GM23338 (cell line): ENCODE measurements at regions not wholly inside any gene's neighbourhood (a gene's known extent, or its start where the extent isn't known, plus 50 kb on each side); places are given as distances from the start of the nearest gene placed in this dataset.

Experiments
- ATAC-seq: fragments of 200-7000 bp; cut with Tn5 transposase; 3 replicates; pipeline ENCODE4 v1.9.1; 2020
- DNase-seq: peaks from one replicate; pipeline ENCODE4 v3.0.0-alpha.2; 2015; ENCODE audit warnings: low spot score
- H2AFZ ChIP-seq: fragments of 200-600 bp; sonication (generic); 2 replicates; pipeline ENCODE4 v1.8.0; 2016; ENCODE audit warnings: antibody characterized with exemption, mild to moderate bottlenecking, moderate library complexity
- H3F3A ChIP-seq: fragments of 200-600 bp; sonication (generic); replicated peaks from 2 replicates; pipeline ENCODE4 v1.8.0; 2017; ENCODE audit warnings: antibody characterized with exemption, mixed run types, low read depth
- H3K27ac ChIP-seq: fragments of 200-600 bp; sonication (generic); 2 replicates; pipeline ENCODE4 v1.6.1; 2016; ENCODE audit warnings: low read depth
- H3K27me3 ChIP-seq: fragments of 200-600 bp; sonication (generic); 2 replicates; pipeline ENCODE4 v1.8.0; 2016; ENCODE audit warnings: mild to moderate bottlenecking, mixed run types, moderate library complexity; ENCODE audit not compliant: insufficient read depth
- H3K36me3 ChIP-seq: fragments of 200-600 bp; sonication (generic); 2 replicates; pipeline ENCODE4 v1.8.0; 2016; ENCODE audit warnings: mild to moderate bottlenecking; ENCODE audit not compliant: insufficient read depth
- H3K4me1 ChIP-seq: fragments of 200-600 bp; sonication (generic); 2 replicates; pipeline ENCODE4 v1.8.0; 2016; ENCODE audit warnings: mild to moderate bottlenecking, moderate library complexity; ENCODE audit not compliant: insufficient read depth
- H3K4me2 ChIP-seq: fragments of 200-600 bp; sonication (generic); 2 replicates; pipeline ENCODE4 v1.7.1; 2017; ENCODE audit warnings: mixed run types
- H3K4me3 ChIP-seq: fragments of 200-600 bp; sonication (generic); 2 replicates; pipeline ENCODE4 v1.6.1; 2016; ENCODE audit warnings: mixed run types
- H3K79me2 ChIP-seq: fragments of 200-600 bp; sonication (generic); replicated peaks from 2 replicates; pipeline ENCODE4 v1.8.0; 2017; ENCODE audit warnings: mild to moderate bottlenecking; ENCODE audit not compliant: insufficient read depth
- H3K9me2 ChIP-seq: fragments of 200-600 bp; sonication (generic); 2 replicates; pipeline ENCODE4 v1.8.0; 2017; ENCODE audit not compliant: insufficient read depth
- H4K20me1 ChIP-seq: fragments of 200-600 bp; sonication (generic); replicated peaks from 2 replicates; pipeline ENCODE4 v1.8.0; 2017; ENCODE audit warnings: mild to moderate bottlenecking; ENCODE audit not compliant: insufficient read depth
- H3K27ac Mint-ChIP-seq: 2 replicates; pipeline ENCODE4 v1.8.0; 2020; ENCODE audit warnings: inconsistent platforms, mild to moderate bottlenecking, moderate library complexity, mixed read lengths
- H3K27me3 Mint-ChIP-seq: 3 replicates; pipeline ENCODE4 v1.8.0; 2022; ENCODE audit warnings: low read depth, mild to moderate bottlenecking, moderate library complexity, mixed read lengths, inconsistent platforms; ENCODE audit not compliant: insufficient read depth, poor library complexity
- H3K36me3 Mint-ChIP-seq: 3 replicates; pipeline ENCODE4 v1.8.0; 2021; ENCODE audit warnings: low read depth, mild to moderate bottlenecking, inconsistent platforms, moderate library complexity, mixed read lengths
- H3K4me1 Mint-ChIP-seq: 3 replicates; pipeline ENCODE4 v1.8.0; 2020; ENCODE audit warnings: mild to moderate bottlenecking, inconsistent platforms, mixed read lengths
- H3K4me3 Mint-ChIP-seq: 3 replicates; pipeline ENCODE4 v1.8.0; 2021; ENCODE audit warnings: moderate library complexity, mild to moderate bottlenecking, inconsistent platforms, mixed read lengths
- H3K9me3 Mint-ChIP-seq: 3 replicates; pipeline ENCODE4 v1.8.0; 2020; ENCODE audit warnings: moderate library complexity, mild to moderate bottlenecking, inconsistent platforms, mixed read lengths
- ETS1 ChIP-seq: IDR thresholded peaks from 2 replicates; pipeline ENCODE4 v1.6.1; 2016; ENCODE audit warnings: antibody characterized with exemption
- EZH2 ChIP-seq: fragments of 200-600 bp; sonication (generic); IDR thresholded peaks from one replicate; pipeline ENCODE4 v1.8.0; 2017; ENCODE audit warnings: antibody characterized with exemption, mild to moderate bottlenecking, low read depth; ENCODE audit not compliant: unreplicated experiment
- NANOG ChIP-seq: IDR thresholded peaks from 2 replicates; pipeline ENCODE4 v1.6.1; 2016; ENCODE audit warnings: antibody characterized with exemption, borderline replicate concordance
- STAT1 ChIP-seq: IDR thresholded peaks from one replicate; pipeline ENCODE4 v1.6.1; 2016; ENCODE audit warnings: antibody characterized with exemption; ENCODE audit not compliant: unreplicated experiment
- ZNF114 ChIP-seq: fragments of 250-450 bp; sonication (Bioruptor Pico); IDR thresholded peaks from 2 replicates; pipeline ENCODE4 v1.5.0; 2020; ENCODE audit warnings: mild to moderate bottlenecking, moderate library complexity
- TF ChIP-seq, protein P1 (sequence below): IDR thresholded peaks from one replicate; pipeline ENCODE4 v1.6.1; 2018; ENCODE audit warnings: antibody characterized with exemption; ENCODE audit not compliant: unreplicated experiment
- TF ChIP-seq, protein P2 (sequence below): fragments of 250-450 bp; sonication (Bioruptor Pico); IDR thresholded peaks from 2 replicates; pipeline ENCODE4 v1.5.0; 2020; ENCODE audit warnings: mild to moderate bottlenecking, moderate library complexity

GRCh38 chr20:12414446-12415274 lies 497.0 kb downstream of the BTBD3 start (continued):
- TF ChIP-seq, protein P1, sequence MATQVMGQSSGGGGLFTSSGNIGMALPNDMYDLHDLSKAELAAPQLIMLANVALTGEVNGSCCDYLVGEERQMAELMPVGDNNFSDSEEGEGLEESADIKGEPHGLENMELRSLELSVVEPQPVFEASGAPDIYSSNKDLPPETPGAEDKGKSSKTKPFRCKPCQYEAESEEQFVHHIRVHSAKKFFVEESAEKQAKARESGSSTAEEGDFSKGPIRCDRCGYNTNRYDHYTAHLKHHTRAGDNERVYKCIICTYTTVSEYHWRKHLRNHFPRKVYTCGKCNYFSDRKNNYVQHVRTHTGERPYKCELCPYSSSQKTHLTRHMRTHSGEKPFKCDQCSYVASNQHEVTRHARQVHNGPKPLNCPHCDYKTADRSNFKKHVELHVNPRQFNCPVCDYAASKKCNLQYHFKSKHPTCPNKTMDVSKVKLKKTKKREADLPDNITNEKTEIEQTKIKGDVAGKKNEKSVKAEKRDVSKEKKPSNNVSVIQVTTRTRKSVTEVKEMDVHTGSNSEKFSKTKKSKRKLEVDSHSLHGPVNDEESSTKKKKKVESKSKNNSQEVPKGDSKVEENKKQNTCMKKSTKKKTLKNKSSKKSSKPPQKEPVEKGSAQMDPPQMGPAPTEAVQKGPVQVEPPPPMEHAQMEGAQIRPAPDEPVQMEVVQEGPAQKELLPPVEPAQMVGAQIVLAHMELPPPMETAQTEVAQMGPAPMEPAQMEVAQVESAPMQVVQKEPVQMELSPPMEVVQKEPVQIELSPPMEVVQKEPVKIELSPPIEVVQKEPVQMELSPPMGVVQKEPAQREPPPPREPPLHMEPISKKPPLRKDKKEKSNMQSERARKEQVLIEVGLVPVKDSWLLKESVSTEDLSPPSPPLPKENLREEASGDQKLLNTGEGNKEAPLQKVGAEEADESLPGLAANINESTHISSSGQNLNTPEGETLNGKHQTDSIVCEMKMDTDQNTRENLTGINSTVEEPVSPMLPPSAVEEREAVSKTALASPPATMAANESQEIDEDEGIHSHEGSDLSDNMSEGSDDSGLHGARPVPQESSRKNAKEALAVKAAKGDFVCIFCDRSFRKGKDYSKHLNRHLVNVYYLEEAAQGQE: no peak
- no peak for TF ChIP-seq EZH2
- no peak for TF ChIP-seq ZNF114
- no peak for TF ChIP-seq NANOG

DNA sequence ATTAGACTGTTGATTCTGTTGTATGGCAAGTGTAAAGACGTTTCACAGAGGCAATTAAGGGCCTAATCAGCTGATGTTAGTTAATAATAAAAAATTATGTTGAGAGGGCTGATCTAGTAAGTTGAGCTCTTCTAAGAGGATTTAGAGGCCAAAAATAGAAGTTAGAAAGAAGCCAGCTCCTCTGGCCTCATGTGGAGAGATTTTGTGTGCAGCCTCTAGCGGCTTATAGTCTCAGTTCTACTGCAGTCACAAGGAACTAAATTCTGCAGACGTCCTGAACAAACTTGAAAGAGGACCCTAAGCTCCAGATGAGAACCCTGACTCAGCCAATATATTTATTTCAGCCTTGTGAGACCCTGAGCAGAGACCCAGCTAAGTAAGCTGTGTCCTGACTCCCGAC lies 498.6 kb downstream of the BTBD3 start:
- no peak overlapping the region for H3K4me2 ChIP-seq
- no peaks in the 10 kb centered on the region; the same call in 2 of the 3 replicates for H3K9me3 Mint-ChIP-seq
- H3K27ac Mint-ChIP-seq: no peak overlapping the region
- H3K4me1 ChIP-seq: peaks cover 4% of the 10 kb centered on the region; the same call in 1 of the 2 replicates
- DNase-seq: no peak
- peaks cover 6% of the 10 kb centered on the region for H3K4me1 Mint-ChIP-seq
- no peaks in the 10 kb centered on the region for H3K36me3 ChIP-seq
- H3K4me3 Mint-ChIP-seq: no peak overlapping the region
- no peaks in the 10 kb centered on the region for H3F3A ChIP-seq
- no peaks in the 10 kb centered on the region for H3K36me3 Mint-ChIP-seq
- no peak overlapping the region for H3K27ac ChIP-seq
- H2AFZ ChIP-seq: no peak overlapping the region
- H3K9me2 ChIP-seq: no peaks in the 10 kb centered on the region
- H3K4me3 ChIP-seq: no peak overlapping the region
- no peak for ATAC-seq
- no peaks in the 10 kb centered on the region for H4K20me1 ChIP-seq
- no peaks in the 10 kb centered on the region for H3K27me3 Mint-ChIP-seq
- H3K27me3 ChIP-seq: no peaks in the 10 kb centered on the region
- H3K79me2 ChIP-seq: no peaks in the 10 kb centered on the region
- TF ChIP-seq ETS1: no peak
- TF ChIP-seq, protein P2, sequence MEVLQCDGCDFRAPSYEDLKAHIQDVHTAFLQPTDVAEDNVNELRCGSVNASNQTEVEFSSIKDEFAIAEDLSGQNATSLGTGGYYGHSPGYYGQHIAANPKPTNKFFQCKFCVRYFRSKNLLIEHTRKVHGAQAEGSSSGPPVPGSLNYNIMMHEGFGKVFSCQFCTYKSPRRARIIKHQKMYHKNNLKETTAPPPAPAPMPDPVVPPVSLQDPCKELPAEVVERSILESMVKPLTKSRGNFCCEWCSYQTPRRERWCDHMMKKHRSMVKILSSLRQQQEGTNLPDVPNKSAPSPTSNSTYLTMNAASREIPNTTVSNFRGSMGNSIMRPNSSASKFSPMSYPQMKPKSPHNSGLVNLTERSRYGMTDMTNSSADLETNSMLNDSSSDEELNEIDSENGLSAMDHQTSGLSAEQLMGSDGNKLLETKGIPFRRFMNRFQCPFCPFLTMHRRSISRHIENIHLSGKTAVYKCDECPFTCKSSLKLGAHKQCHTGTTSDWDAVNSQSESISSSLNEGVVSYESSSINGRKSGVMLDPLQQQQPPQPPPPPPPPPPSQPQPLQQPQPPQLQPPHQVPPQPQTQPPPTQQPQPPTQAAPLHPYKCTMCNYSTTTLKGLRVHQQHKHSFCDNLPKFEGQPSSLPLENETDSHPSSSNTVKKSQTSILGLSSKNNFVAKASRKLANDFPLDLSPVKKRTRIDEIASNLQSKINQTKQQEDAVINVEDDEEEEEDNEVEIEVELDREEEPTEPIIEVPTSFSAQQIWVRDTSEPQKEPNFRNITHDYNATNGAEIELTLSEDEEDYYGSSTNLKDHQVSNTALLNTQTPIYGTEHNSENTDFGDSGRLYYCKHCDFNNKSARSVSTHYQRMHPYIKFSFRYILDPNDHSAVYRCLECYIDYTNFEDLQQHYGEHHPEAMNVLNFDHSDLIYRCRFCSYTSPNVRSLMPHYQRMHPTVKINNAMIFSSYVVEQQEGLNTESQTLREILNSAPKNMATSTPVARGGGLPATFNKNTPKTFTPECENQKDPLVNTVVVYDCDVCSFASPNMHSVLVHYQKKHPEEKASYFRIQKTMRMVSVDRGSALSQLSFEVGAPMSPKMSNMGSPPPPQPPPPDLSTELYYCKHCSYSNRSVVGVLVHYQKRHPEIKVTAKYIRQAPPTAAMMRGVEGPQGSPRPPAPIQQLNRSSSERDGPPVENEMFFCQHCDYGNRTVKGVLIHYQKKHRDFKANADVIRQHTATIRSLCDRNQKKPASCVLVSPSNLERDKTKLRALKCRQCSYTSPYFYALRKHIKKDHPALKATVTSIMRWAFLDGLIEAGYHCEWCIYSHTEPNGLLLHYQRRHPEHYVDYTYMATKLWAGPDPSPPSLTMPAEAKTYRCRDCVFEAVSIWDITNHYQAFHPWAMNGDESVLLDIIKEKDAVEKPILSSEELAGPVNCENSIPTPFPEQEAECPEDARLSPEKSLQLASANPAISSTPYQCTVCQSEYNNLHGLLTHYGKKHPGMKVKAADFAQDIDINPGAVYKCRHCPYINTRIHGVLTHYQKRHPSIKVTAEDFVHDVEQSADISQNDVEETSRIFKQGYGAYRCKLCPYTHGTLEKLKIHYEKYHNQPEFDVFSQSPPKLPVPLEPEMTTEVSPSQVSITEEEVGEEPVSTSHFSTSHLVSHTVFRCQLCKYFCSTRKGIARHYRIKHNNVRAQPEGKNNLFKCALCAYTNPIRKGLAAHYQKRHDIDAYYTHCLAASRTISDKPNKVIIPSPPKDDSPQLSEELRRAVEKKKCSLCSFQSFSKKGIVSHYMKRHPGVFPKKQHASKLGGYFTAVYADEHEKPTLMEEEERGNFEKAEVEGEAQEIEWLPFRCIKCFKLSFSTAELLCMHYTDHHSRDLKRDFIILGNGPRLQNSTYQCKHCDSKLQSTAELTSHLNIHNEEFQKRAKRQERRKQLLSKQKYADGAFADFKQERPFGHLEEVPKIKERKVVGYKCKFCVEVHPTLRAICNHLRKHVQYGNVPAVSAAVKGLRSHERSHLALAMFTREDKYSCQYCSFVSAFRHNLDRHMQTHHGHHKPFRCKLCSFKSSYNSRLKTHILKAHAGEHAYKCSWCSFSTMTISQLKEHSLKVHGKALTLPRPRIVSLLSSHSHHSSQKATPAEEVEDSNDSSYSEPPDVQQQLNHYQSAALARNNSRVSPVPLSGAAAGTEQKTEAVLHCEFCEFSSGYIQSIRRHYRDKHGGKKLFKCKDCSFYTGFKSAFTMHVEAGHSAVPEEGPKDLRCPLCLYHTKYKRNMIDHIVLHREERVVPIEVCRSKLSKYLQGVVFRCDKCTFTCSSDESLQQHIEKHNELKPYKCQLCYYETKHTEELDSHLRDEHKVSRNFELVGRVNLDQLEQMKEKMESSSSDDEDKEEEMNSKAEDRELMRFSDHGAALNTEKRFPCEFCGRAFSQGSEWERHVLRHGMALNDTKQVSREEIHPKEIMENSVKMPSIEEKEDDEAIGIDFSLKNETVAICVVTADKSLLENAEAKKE: no peak
- no peak for TF ChIP-seq STAT1
- no peak for TF ChIP-seq NANOG
- TF ChIP-seq, protein P1: no peak
- no peak for TF ChIP-seq EZH2
